Right lobe of liver (tissue), 4 donors: ENCODE measurements at regions not wholly inside any gene's neighbourhood (a gene's known extent, or its start where the extent isn't known, plus 50 kb on each side); places are given as distances from the start of the nearest gene placed in this dataset.

Source experiments
- CTCF ChIP-seq, 4 donors: fragments of 200-600 bp in 3 of 4; fragments of 450-650 bp in 1 of 4; IDR thresholded peaks; one replicate each; pipeline versions ENCODE4 v1.5.1 to v1.8.0; 2016 to 2022; ENCODE audit warnings: antibody characterized with exemption in 4 of 4, mild to moderate bottlenecking in 2 of 4
- POLR2A ChIP-seq: fragments of 450-650 bp; IDR thresholded peaks from one replicate; pipeline ENCODE4 v1.6.1; 2017; ENCODE audit warnings: antibody characterized with exemption, mild to moderate bottlenecking
- donor health status: DM: no; HTN: no; CAD: no.
- donor health status: DM: no; HTN: no; CAD: no.
- donor health status: DM: no; HTN: yes; CAD: no.

- TF ChIP-seq POLR2A (no peak), CTCF (IDR thresholded peaks at IDR 0.05) (no peak)
Measured at GRCh38 chr20:39633689-39634088, 671.5 kb downstream of the DHX35 start.
